GOT3 (cell line): ENCODE measurements at regions not wholly inside any gene's neighbourhood (a gene's known extent, or its start where the extent isn't known, plus 50 kb on each side); places are given as distances from the start of the nearest gene placed in this dataset.

Experiments
- DNase-seq: peaks from one replicate; lab custom pipeline; 2025; ENCODE audit warnings: mixed read lengths; lab: John Stamatoyannopoulos, UW

DNA sequence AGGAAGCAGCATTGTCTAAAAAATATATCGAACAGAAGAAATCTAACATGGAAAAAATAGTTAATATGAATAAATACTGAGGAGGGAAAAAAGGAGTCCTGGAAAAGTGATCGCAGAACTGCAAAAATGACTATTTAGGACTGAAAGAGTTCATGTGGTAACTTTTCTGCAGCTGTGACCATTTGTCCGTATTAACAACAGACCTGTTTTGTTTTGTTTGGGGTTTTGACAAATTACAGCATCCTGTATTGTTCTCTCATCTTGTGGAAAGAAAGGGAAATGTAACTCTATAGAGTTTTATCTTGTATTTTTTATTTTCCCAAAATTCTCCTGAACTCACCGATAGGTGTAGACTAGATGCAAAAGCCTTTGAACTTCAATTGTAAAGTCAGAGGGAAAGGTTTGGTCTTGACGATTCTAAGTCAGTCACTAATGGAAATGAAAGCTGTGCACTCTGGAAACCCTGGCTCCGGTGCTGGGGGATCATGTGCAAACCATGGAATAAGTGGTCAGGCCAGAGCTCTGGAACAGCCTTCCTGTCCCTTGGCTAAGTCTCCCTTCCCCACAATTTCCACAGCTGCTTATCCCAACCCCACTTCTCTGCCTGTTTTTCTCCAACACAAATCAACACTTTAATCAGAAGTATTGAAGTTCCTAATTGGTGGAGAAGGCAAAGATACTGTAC, 51.2 kb upstream of the MARCKS start:
- DNase-seq = no peak
